HepG2 (cell line): ENCODE measurements at regions not wholly inside any gene's neighbourhood (a gene's known extent, or its start where the extent isn't known, plus 50 kb on each side); places are given as distances from the start of the nearest gene placed in this dataset.

Experiments
- ATAC-seq: fragments of 200-7000 bp; cut with Tn5 transposase; 3 replicates; pipeline ENCODE4 v1.9.1; 2020; ENCODE audit warnings: mild to moderate bottlenecking, moderate library complexity
- BruUV-seq: library from RNA; stranded (reverse); fragments of 400-500 nt; replicated peaks from 2 replicates; lab custom pipeline; 2021; lab: Mats Ljungman, UMichigan
- CTCF ChIA-PET: fragments of 300-600 bp; formaldehyde crosslinking; extraction: SDS; loops from one replicate; lab custom pipeline; 2021; ENCODE audit warnings: low total read pairs, inconsistent platforms, low intra/inter-chr PET ratio; lab: Yijun Ruan, JAX
- POLR2A ChIA-PET: fragments of 350-600 bp; sonication (Branson Sonifier 250); formaldehyde crosslinking; loops from one replicate; lab custom pipeline; 2020; ENCODE audit warnings: antibody characterized with exemption, inconsistent platforms; lab: Yijun Ruan, JAX
- DNase-seq: peaks from one replicate; pipeline ENCODE4 v3.0.0-alpha.2; 2015; ENCODE audit warnings: low spot score
- FAIRE-seq: peaks from 3 replicates; lab custom pipeline; 2011; peaks lifted over from hg19 to GRCh38; lab: Jason Lieb, UNC
- H2AFZ ChIP-seq: one replicate; pipeline ENCODE4 v1.6.1; 2011; ENCODE audit warnings: low read length, inconsistent platforms
- H3K27ac ChIP-seq: fragments of 300-600 bp; 3 replicates; pipeline ENCODE4 v1.8.0; 2011; ENCODE audit warnings: mixed run types, mild to moderate bottlenecking, mixed read lengths, low read length, inconsistent platforms; ENCODE audit not compliant: insufficient read depth; ENCODE audit errors: extremely low read length
- H3K27me3 ChIP-seq, 2 experiments: fragments of 200-600 bp in 1 of 2; 2 replicates in 1 of 2; 3 replicates in 1 of 2; pipeline versions ENCODE4 v1.6.0 to v1.8.0; 2011; ENCODE audit warnings: low read length in 2 of 2, mild to moderate bottlenecking in 2 of 2, moderate library complexity in 2 of 2, inconsistent platforms in 1 of 2; ENCODE audit not compliant: insufficient read depth in 2 of 2, control insufficient read depth in 1 of 2
- H3K36me3 ChIP-seq, 2 experiments: fragments of 200-600 bp in 1 of 2; replicated peaks in 1 of 2; 2 replicates in 1 of 2; 3 replicates in 1 of 2; pipeline versions ENCODE4 v1.5.1 to v1.8.0; 2011; ENCODE audit warnings: low read length in 2 of 2, inconsistent platforms in 1 of 2; ENCODE audit not compliant: insufficient read depth in 2 of 2, control insufficient read depth in 1 of 2
- H3K4me1 ChIP-seq: 2 replicates; pipeline ENCODE4 v1.5.1; 2012; ENCODE audit warnings: low read length, inconsistent platforms; ENCODE audit not compliant: insufficient read depth
- H3K4me2 ChIP-seq: 2 replicates; pipeline ENCODE4 v1.6.0; 2011; ENCODE audit warnings: low read depth, low read length, inconsistent platforms
- H3K4me3 ChIP-seq, 3 experiments: fragments of 200-600 bp in 1 of 3; sonication (generic), shearing (Covaris generic) in 1 of 3; replicated peaks in 1 of 3; 2 replicates each; pipeline ENCODE4 v1.5.1; 2011 to 2016; ENCODE audit warnings: low read length in 3 of 3, inconsistent platforms in 2 of 3, low read depth in 2 of 3, mild to moderate bottlenecking in 2 of 3, control low read depth in 1 of 3, mixed read lengths in 1 of 3; ENCODE audit not compliant: insufficient read depth in 1 of 3
- H3K79me2 ChIP-seq: one replicate; pipeline ENCODE4 v1.6.1; 2011; ENCODE audit warnings: low read length, inconsistent platforms; ENCODE audit not compliant: insufficient read depth
- H3K9ac ChIP-seq: 2 replicates; pipeline ENCODE4 v1.6.0; 2011; ENCODE audit warnings: mild to moderate bottlenecking, low read depth, low read length, inconsistent platforms; ENCODE audit not compliant: insufficient read depth
- H3K9me3 ChIP-seq: 2 replicates; pipeline ENCODE4 v1.5.1; 2012; ENCODE audit warnings: mild to moderate bottlenecking, low read length
- H4K20me1 ChIP-seq: 2 replicates; pipeline ENCODE4 v1.6.0; 2011; ENCODE audit warnings: inconsistent platforms, mild to moderate bottlenecking, low read length, moderate library complexity; ENCODE audit not compliant: insufficient read depth
- ARID2 ChIP-seq: sonication (generic); formaldehyde crosslinking; IDR thresholded peaks from 2 replicates; pipeline ENCODE4 v1.8.1; 2022; ENCODE audit warnings: mild to moderate bottlenecking, missing genetic modification reagents, borderline replicate concordance
- CBX1 ChIP-seq: IDR thresholded peaks from one replicate; pipeline ENCODE4 v1.6.1; 2016; ENCODE audit warnings: antibody characterized with exemption, low read depth
- ELF1 ChIP-seq: sonication (generic); formaldehyde crosslinking; IDR thresholded peaks from 2 replicates; pipeline ENCODE4 v1.4.0; 2020; ENCODE audit warnings: missing genetic modification reagents
- ELF3 ChIP-seq: IDR thresholded peaks from 2 replicates; pipeline ENCODE4 v1.6.1; 2016; ENCODE audit warnings: missing genetic modification reagents, missing compliant biosample characterization
- GMEB1 ChIP-seq: sonication (generic); formaldehyde crosslinking; IDR thresholded peaks from 2 replicates; pipeline ENCODE4 v1.5.1; 2020; ENCODE audit warnings: missing genetic modification reagents, mild to moderate bottlenecking, borderline replicate concordance
- HNRNPH1 ChIP-seq: fragments of 200-400 bp; formaldehyde crosslinking; optimal IDR thresholded peaks from 2 replicates; pipeline ENCODE3; 2017; ENCODE audit warnings: mild to moderate bottlenecking, low read depth, low read length
- KDM6A ChIP-seq: IDR thresholded peaks from 2 replicates; pipeline ENCODE4 v1.6.1; 2016; ENCODE audit warnings: low read depth
- LCORL ChIP-seq, 2 experiments: fragments of 450-650 bp in 1 of 2; sonication (generic) in 1 of 2; formaldehyde crosslinking in 1 of 2; IDR thresholded peaks; 2 replicates each; pipeline versions ENCODE4 v1.5.0 to v1.6.1; 2017 to 2020; ENCODE audit warnings: antibody characterized with exemption in 1 of 2, missing genetic modification reagents in 1 of 2
- TAF15 ChIP-seq: fragments of 200-400 bp; formaldehyde crosslinking; IDR thresholded peaks from one replicate; pipeline ENCODE4 v1.6.1; 2018; ENCODE audit warnings: mild to moderate bottlenecking, low read depth, low read length; ENCODE audit not compliant: poor library complexity, severe bottlenecking
- THAP7 ChIP-seq: sonication (generic); formaldehyde crosslinking; IDR thresholded peaks from 2 replicates; pipeline ENCODE4 v1.8.1; 2023; ENCODE audit warnings: mild to moderate bottlenecking, missing genetic modification reagents
- YEATS2 ChIP-seq: sonication (generic); formaldehyde crosslinking; IDR thresholded peaks from 2 replicates; pipeline ENCODE4 v1.4.0; 2020; ENCODE audit warnings: missing genetic modification reagents, borderline replicate concordance
- ZBTB38 ChIP-seq: sonication (generic); formaldehyde crosslinking; IDR thresholded peaks from 2 replicates; pipeline ENCODE4 v1.5.1; 2020; ENCODE audit warnings: mild to moderate bottlenecking, missing genetic modification reagents
- ZFP91 ChIP-seq: sonication (generic); formaldehyde crosslinking; IDR thresholded peaks from 2 replicates; pipeline ENCODE4 v1.9.0; 2022; ENCODE audit warnings: missing genetic modification reagents, mild to moderate bottlenecking, borderline replicate concordance
- ZNF580 ChIP-seq: IDR thresholded peaks from 2 replicates; pipeline ENCODE4 v1.6.1; 2016; ENCODE audit warnings: low read depth, borderline replicate concordance
- WGBS: methylation state at CpG from one replicate; pipeline ENCODE4 v1.1.6; 2017; ENCODE audit warnings: low lambda C conversion rate; 5-methylcytosine and 5-hydroxymethylcytosine counted together
- in situ Hi-C: cut with HindIII; loops from 2 replicates; pipeline ENCODE4 v1.10.0; 2017; ENCODE audit warnings: low pct_unique_long_range_greater_than_20kb; ENCODE audit not compliant: extremely low pct_ligation_motif_present
- intact Hi-C: fragments of 100-400 bp; cut with micrococcal nuclease; formaldehyde crosslinking; loops from one replicate; pipeline ENCODE4 v1.10.0; 2022; ENCODE audit not compliant: unreplicated experiment

GRCh38 chr11:92123540-92123939, 101.1 kb upstream of the FAT3 start:
- DNase-seq (no peak), FAIRE-seq (no peak), ATAC-seq (no peak)
- Histone ChIP-seq H3K36me3 (no peaks in the 10 kb centered on the region), H3K4me2 (no peak overlapping the region), H3K9me3 (peaks cover 5% of the 10 kb centered on the region; the same call in 1 of the 2 replicates), H3K4me3 (no peak overlapping the region), H4K20me1 (no peaks in the 10 kb centered on the region), H3K27ac (no peak overlapping the region), H3K4me1 (no peaks in the 10 kb centered on the region), H3K9ac (no peak overlapping the region), H3K79me2 (no peaks in the 10 kb centered on the region), H3K27me3 (no peaks in the 10 kb centered on the region), H2AFZ (no peak overlapping the region)
- intact Hi-C loops (no loop called here), in situ Hi-C loops (no loop called here)
- no TSS peak for BruUV-seq
- ChIA-PET CTCF (no interaction called here), POLR2A (no interaction called here)
- TF ChIP-seq TAF15 (no peak), THAP7 (CRISPR knock-in tag) (no peak), YEATS2 (CRISPR knock-in tag) (no peak), GMEB1 (no peak), ARID2 (CRISPR knock-in tag) (no peak), KDM6A (CRISPR knock-in tag) (no peak), ELF1 (CRISPR knock-in tag) (no peak), ELF3 (no peak), CBX1 (no peak), ZFP91 (CRISPR knock-in tag) (no peak), ZNF580 (no peak), LCORL (IDR thresholded peaks at IDR 0.05) (no peak), LCORL (CRISPR knock-in tag; IDR thresholded peaks at IDR 0.05) (no peak), ZBTB38 (CRISPR knock-in tag) (no peak), HNRNPH1 (no peak)
- WGBS = 0% methylated on average over 1 of the region's 1 CpG
